ENCODE measurements at regions not wholly inside any gene's neighbourhood (a gene's known extent, or its start where the extent isn't known, plus 50 kb on each side); places are given as distances from the start of the nearest gene placed in this dataset.

DNA sequence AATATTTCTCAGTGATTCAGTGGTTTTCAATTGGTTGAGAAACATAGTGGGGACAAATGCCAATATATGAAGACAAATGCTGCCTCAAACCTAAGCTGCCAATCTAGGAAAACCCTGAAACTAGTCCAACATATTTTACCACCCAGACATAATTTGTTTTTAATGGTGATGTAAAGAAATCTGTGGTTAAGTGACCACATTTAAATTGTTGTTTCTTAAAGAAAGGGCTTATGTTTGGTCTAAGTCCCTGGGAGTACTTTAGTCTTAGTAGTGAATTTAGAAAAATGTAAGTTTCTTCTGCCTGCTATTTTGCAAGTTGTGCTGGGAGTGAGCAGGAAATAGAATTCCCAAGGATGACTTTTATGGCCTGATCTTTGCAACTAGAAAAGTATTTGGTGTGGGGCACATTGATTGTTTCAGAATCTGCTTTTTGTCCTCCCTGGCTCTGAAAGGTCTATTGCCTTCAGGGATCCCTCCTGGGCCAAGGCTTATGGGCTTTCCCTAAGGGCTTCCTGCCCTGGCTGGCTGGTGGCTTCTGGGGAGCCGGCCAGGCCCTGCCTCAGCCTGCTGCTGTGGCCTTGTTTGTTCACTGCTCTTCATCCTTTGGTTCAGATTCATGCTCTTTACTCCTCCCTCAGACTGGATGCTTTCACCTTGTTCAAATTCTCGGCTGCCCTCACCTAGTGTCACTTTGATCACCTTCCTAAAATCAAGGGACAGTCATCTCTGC lies 169.8 kb upstream of the JADE1 start:
- Mint-ChIP-seq H3K4me1 (peaks cover 42% of the 10 kb centered on the region), H3K27me3 (ENCODE audit: low read depth) (no peaks in the 10 kb centered on the region), H3K9me3 (no peaks in the 10 kb centered on the region), H3K36me3 (no peaks in the 10 kb centered on the region), H3K4me3 (no peak overlapping the region), H3K27ac (peak overlapping the region; percentile 10)
- CTCF ChIA-PET = no interaction called here
- ATAC-seq = peak; percentile 46
- POLR2A ChIA-PET = no interaction called here
- no peak for DNase-seq (ENCODE audit: low spot score)
- no peak for TF ChIP-seq ELF4 (CRISPR knock-in tag; IDR thresholded peaks at IDR 0.05; ENCODE audit: low read depth)
- no peak for TF ChIP-seq TEAD4 (CRISPR knock-in tag; IDR thresholded peaks at IDR 0.05)
- TF ChIP-seq ZNF425 (CRISPR knock-in tag; conservative IDR thresholded peaks at IDR 0.05) = no peak
- no peak for TF ChIP-seq E2F1 (CRISPR knock-in tag; IDR thresholded peaks at IDR 0.05)

- H3K4me1 Mint-ChIP-seq = peaks cover 50% of the 10 kb centered on the region
- CTCF ChIA-PET = interaction anchor here (1.5 kb wide), 1 partner anchor 158 kb away, joined by 3 read pairs; no protein-coding TSS in a partner anchor
- ATAC-seq = peak; percentile 40; the same call in 1 of the 2 replicates
- POLR2A ChIA-PET = no interaction called here
- peak overlapping the region; percentile 79 for H3K27ac Mint-ChIP-seq
- no peaks in the 10 kb centered on the region for H3K27me3 Mint-ChIP-seq (ENCODE audit: low read depth)
- DNase-seq (ENCODE audit: low spot score) = no peak
- TF ChIP-seq, protein P1, sequence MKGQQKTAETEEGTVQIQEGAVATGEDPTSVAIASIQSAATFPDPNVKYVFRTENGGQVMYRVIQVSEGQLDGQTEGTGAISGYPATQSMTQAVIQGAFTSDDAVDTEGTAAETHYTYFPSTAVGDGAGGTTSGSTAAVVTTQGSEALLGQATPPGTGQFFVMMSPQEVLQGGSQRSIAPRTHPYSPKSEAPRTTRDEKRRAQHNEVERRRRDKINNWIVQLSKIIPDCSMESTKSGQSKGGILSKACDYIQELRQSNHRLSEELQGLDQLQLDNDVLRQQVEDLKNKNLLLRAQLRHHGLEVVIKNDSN (CRISPR knock-in tag; IDR thresholded peaks at IDR 0.05) = peak; percentile 67
- TF ChIP-seq TEAD1 (CRISPR knock-in tag; IDR thresholded peaks at IDR 0.05) (peak; percentile 77; the same call in 1 of the 2 replicates), TCF7 (CRISPR knock-in tag; IDR thresholded peaks at IDR 0.05; ENCODE audit: low read depth) (no peak), SP1 (CRISPR knock-in tag; conservative IDR thresholded peaks at IDR 0.05) (no peak)
- TF ChIP-seq, protein P2, sequence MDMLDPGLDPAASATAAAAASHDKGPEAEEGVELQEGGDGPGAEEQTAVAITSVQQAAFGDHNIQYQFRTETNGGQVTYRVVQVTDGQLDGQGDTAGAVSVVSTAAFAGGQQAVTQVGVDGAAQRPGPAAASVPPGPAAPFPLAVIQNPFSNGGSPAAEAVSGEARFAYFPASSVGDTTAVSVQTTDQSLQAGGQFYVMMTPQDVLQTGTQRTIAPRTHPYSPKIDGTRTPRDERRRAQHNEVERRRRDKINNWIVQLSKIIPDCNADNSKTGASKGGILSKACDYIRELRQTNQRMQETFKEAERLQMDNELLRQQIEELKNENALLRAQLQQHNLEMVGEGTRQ (CRISPR knock-in tag; IDR thresholded peaks at IDR 0.05) = peak; percentile 78
- no peak overlapping the region for H3K4me3 Mint-ChIP-seq
- no peaks in the 10 kb centered on the region for H3K9me3 Mint-ChIP-seq
- H3K36me3 Mint-ChIP-seq = 0 out of 2 replicates have a peak, but pooled peaks cover 3% of the 10 kb centered on the region
Measured at GRCh38 chr4:128636906-128637305, 172.6 kb upstream of the JADE1 start.

- no peaks in the 10 kb centered on the region for H3K27me3 Mint-ChIP-seq (ENCODE audit: low read depth)
- CTCF ChIA-PET = interaction anchor here (1.5 kb wide), 1 partner anchor 159 kb away, joined by 3 read pairs; no protein-coding TSS in a partner anchor
- no peak for DNase-seq (ENCODE audit: low spot score)
- no peak overlapping the region for H3K4me3 Mint-ChIP-seq
- H3K36me3 Mint-ChIP-seq = 0 out of 2 replicates have a peak, but pooled peaks cover 3% of the 10 kb centered on the region
- peak overlapping the region; percentile 96 for H3K27ac Mint-ChIP-seq
- POLR2A ChIA-PET = no interaction called here
- no peaks in the 10 kb centered on the region for H3K9me3 Mint-ChIP-seq
- peak; percentile 29 for ATAC-seq
- H3K4me1 Mint-ChIP-seq = peaks cover 52% of the 10 kb centered on the region
- TF ChIP-seq, protein P2 (CRISPR knock-in tag; IDR thresholded peaks at IDR 0.05) = no peak
- TF ChIP-seq FOXK1 (CRISPR knock-in tag; IDR thresholded peaks at IDR 0.05) = no peak
Measured at GRCh38 chr4:128635955-128636560, 173.4 kb upstream of the JADE1 start.
